ENCODE measurements at regions not wholly inside any gene's neighbourhood (a gene's known extent, or its start where the extent isn't known, plus 50 kb on each side); places are given as distances from the start of the nearest gene placed in this dataset.

- Histone ChIP-seq H3K27me3 (no peaks in the 10 kb centered on the region), H3K9me3 (no peaks in the 10 kb centered on the region), H3K4me3 (no peak overlapping the region), H3K27ac (no peak overlapping the region), H3K36me3 (no peaks in the 10 kb centered on the region), H3K4me1 (no peaks in the 10 kb centered on the region)
- TF ChIP-seq POLR2AphosphoS5 (IDR thresholded peaks at IDR 0.05) = no peak
- no peak for ATAC-seq
- WGBS, 2 donors (ENCODE audit: low coverage in 1 of 2) = 80 to 92% methylated on average over 1 to 2 of the region's 2 CpGs
Observed at GRCh38 chr11:90364527-90364926, 141.7 kb upstream of the CHORDC1 start.

GRCh38 chr11:90363739-90364138 is 140.9 kb upstream of the CHORDC1 start:
- no peak for ATAC-seq
- no peak overlapping the region for H3K27ac ChIP-seq

GRCh38 chr11:90355200-90355599 is 132.4 kb upstream of the CHORDC1 start:
- TF ChIP-seq EP300 (IDR thresholded peaks at IDR 0.05) (no peak), CTCF (IDR thresholded peaks at IDR 0.05) (no peak), POLR2AphosphoS5 (IDR thresholded peaks at IDR 0.05) (no peak), POLR2A (IDR thresholded peaks at IDR 0.05) (no peak)
- Histone ChIP-seq H3K27ac (no peak overlapping the region), H3K9me3 (no peaks in the 10 kb centered on the region), H3K4me1 (no peaks in the 10 kb centered on the region), H3K4me3 (no peak overlapping the region), H3K36me3 (no peaks in the 10 kb centered on the region), H3K27me3 (no peaks in the 10 kb centered on the region)
- ATAC-seq = no peak
- WGBS, 2 donors (ENCODE audit: low coverage in 1 of 2) = 30 to 33% methylated on average over 1 of the region's 1 CpG

More at GRCh38 chr11:90363739-90364138, 140.9 kb upstream of the CHORDC1 start:
- Histone ChIP-seq H3K36me3 (no peaks in the 10 kb centered on the region), H3K27me3 (no peaks in the 10 kb centered on the region), H3K4me3 (no peak overlapping the region), H3K9me3 (no peaks in the 10 kb centered on the region), H3K4me1 (no peaks in the 10 kb centered on the region)
- 89 to 100% methylated on average over 1 of the region's 1 CpG for WGBS, 2 donors (ENCODE audit: low coverage in 1 of 2)
- TF ChIP-seq POLR2A (IDR thresholded peaks at IDR 0.05) = no peak
- no peak for TF ChIP-seq POLR2AphosphoS5 (IDR thresholded peaks at IDR 0.05)
- TF ChIP-seq CTCF (IDR thresholded peaks at IDR 0.05) = no peak
- TF ChIP-seq EP300 (IDR thresholded peaks at IDR 0.05) = no peak

- Histone ChIP-seq H3K4me3 (no peak overlapping the region), H3K27ac (no peak overlapping the region), H3K4me1 (no peaks in the 10 kb centered on the region), H3K9me3 (no peaks in the 10 kb centered on the region), H3K27me3 (no peaks in the 10 kb centered on the region), H3K36me3 (no peaks in the 10 kb centered on the region)
- ATAC-seq = no peak
- TF ChIP-seq EP300 (IDR thresholded peaks at IDR 0.05) = no peak
- TF ChIP-seq CTCF (IDR thresholded peaks at IDR 0.05) = no peak
- no peak for TF ChIP-seq POLR2AphosphoS5 (IDR thresholded peaks at IDR 0.05)
- no peak for TF ChIP-seq POLR2A (IDR thresholded peaks at IDR 0.05)
- 100% methylated on average over 1 of the region's 1 CpG for WGBS, 2 donors (ENCODE audit: low coverage in 1 of 2)
Observed at GRCh38 chr11:90349731-90350130, 126.9 kb upstream of the CHORDC1 start.

- no peaks in the 10 kb centered on the region for H3K4me1 ChIP-seq
- H3K36me3 ChIP-seq = no peaks in the 10 kb centered on the region
- no peak overlapping the region for H3K27ac ChIP-seq
- 89 to 100% methylated on average over 3 to 4 of the region's 4 CpGs for WGBS, 2 donors (ENCODE audit: low coverage in 1 of 2)
- H3K4me3 ChIP-seq = no peak overlapping the region
- ATAC-seq = no peak
- no peak for TF ChIP-seq CTCF (IDR thresholded peaks at IDR 0.05)
- TF ChIP-seq POLR2A (IDR thresholded peaks at IDR 0.05) = no peak
- no peak for TF ChIP-seq POLR2AphosphoS5 (IDR thresholded peaks at IDR 0.05)
- H3K27me3 ChIP-seq = no peaks in the 10 kb centered on the region
- H3K9me3 ChIP-seq = no peaks in the 10 kb centered on the region
Observed at GRCh38 chr11:90344546-90344945, 121.7 kb upstream of the CHORDC1 start.
